NT2/D1 (cell line): ENCODE measurements at regions not wholly inside any gene's neighbourhood (a gene's known extent, or its start where the extent isn't known, plus 50 kb on each side); places are given as distances from the start of the nearest gene placed in this dataset.

ENCODE experiments used
- SUZ12 ChIP-seq: IDR thresholded peaks from 2 replicates; pipeline ENCODE4 v1.6.1; 2011; ENCODE audit not compliant: insufficient read length, insufficient read depth; ENCODE audit errors: extremely low read depth
- YY1 ChIP-seq: IDR thresholded peaks from 2 replicates; pipeline ENCODE4 v1.6.1; 2011; ENCODE audit not compliant: insufficient read length, insufficient read depth
- ZNF274 ChIP-seq: IDR thresholded peaks from 2 replicates; pipeline ENCODE4 v1.6.1; 2011; ENCODE audit warnings: mild to moderate bottlenecking, low read depth, low read length

DNA sequence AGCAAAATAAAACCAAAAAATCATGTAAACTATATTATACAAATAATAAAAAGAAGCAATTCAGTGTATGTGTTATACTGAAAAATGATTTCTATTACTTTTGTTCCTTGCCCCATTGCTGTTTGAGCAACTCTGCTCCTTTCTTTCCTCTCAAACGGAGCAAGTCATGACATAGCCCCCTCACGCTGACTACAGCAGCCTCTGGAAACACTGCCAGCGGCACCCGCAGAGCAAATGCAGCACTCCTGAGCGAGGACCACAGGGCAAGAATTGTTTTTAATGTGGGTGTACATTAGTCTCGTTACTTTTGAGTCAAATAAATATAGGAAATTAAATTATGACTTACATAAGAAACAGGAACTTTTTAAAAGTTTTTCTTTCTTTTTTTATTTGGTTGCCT is 350.1 kb upstream of the HSF2 start:
- TF ChIP-seq YY1: no peak
- no peak for TF ChIP-seq ZNF274
- TF ChIP-seq SUZ12: no peak
